Pancreas (tissue), 10 donors: ENCODE measurements at regions not wholly inside any gene's neighbourhood (a gene's known extent, or its start where the extent isn't known, plus 50 kb on each side); places are given as distances from the start of the nearest gene placed in this dataset.

Experiments
- ATAC-seq, 4 donors: fragments of 200-7000 bp; cut with Tn5 transposase; one replicate each; pipeline versions ENCODE4 v1.8.0 to v1.9.1; 2020; ENCODE audit warnings: mild to moderate bottlenecking in 4 of 4, moderate library complexity in 4 of 4
- DNase-seq, 6 donors: peaks; one replicate each; pipeline ENCODE4 v3.0.0-alpha.2; 2020
- FAIRE-seq: peaks from 2 replicates; lab custom pipeline; 2012; peaks lifted over from hg19 to GRCh38; lab: Jason Lieb, UNC
- H3K27ac ChIP-seq, 4 donors: fragments of 200-600 bp; sonication (generic); 1 replicate in 3 of 4; 2 replicates in 1 of 4; pipeline versions ENCODE4 v1.5.0 to v1.8.0; 2020
- H3K27me3 ChIP-seq, 4 donors: fragments of 200-600 bp; one replicate each; pipeline ENCODE4 v1.8.0; 2021
- H3K36me3 ChIP-seq, 3 donors: fragments of 200-600 bp; sonication (generic) in 1 of 3; one replicate each; pipeline versions ENCODE4 v1.5.0 to v1.8.0; 2020 to 2021
- H3K4me1 ChIP-seq, 3 donors: fragments of 200-600 bp; one replicate each; pipeline ENCODE4 v1.8.0; 2021
- H3K4me3 ChIP-seq, 4 donors: fragments of 200-600 bp; sonication (generic) in 2 of 4; one replicate each; pipeline versions ENCODE4 v1.5.0 to v1.8.0; 2020 to 2021
- H3K9me3 ChIP-seq, 4 donors: fragments of 200-600 bp; one replicate each; pipeline ENCODE4 v1.8.0; 2021
- WGBS, 2 donors: extraction: QIAGEN DNeasy Blood & Tissue Kit; methylation state at CpG; one replicate each; pipeline ENCODE4 v1.1.7; 2013; 5-methylcytosine and 5-hydroxymethylcytosine counted together
- intact Hi-C, 3 donors: fragments of 100-400 bp; cut with DNase I; formaldehyde crosslinking; loops; one replicate each; pipeline versions ENCODE4 v1.11.1 to v1.14.2; 2022
- TF ChIP-seq, protein P1 (sequence below), 4 donors: fragments of 200-600 bp; sonication (generic) in 3 of 4; IDR thresholded peaks; one replicate each; pipeline versions ENCODE4 v1.5.0 to v1.8.0; 2021; ENCODE audit warnings: antibody characterized with exemption in 4 of 4
- donor health status: healthy with polysubstance abuse.
- donor health status: DM: no; HTN: no; CAD: no; lungs with moderate emphysema.
- donor health status: DM: no; HTN: no; CAD: no.
- donor health status: control.
- donor health status: control.
- donor health status: Bipolar disorder and iron deficiency.
- donor health status: DM: yes; HTN: yes; CAD: no.
- donor health status: DM: no; HTN: no; CAD: no.
- donor health status: DM: no; HTN: no; CAD: no.
- donor health status: DM: yes; HTN: yes; CAD: no.

DNA sequence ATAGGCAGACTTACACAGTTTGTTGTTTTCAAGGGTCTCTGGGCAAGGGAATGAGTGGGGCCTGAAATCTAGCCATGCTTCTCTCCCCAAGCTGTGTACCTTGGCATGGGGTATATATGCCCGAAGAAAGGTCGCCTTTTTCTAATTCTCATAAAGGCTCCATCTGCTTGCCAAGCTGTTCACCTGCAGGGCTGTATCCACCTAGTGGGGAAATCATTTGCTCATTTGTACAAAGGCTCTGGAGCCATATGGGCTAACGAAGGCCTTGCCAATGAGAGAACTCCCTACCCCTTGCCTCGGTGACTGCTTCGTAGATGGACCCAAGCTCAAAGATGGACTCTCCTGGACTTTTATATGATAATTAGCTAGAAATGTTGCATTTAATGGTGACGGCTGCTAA lies 1097.0 kb downstream of the PDHA2 start:
- no peak for FAIRE-seq
- H3K27me3 ChIP-seq: no peaks in the 10 kb centered on the region
- WGBS, 2 donors: 80 to 89% methylated on average over 6 of the region's 6 CpGs
- H3K9me3 ChIP-seq: no peaks in the 10 kb centered on the region
- no peaks in the 10 kb centered on the region for H3K4me1 ChIP-seq
- intact Hi-C loops: no loop called here
- H3K4me3 ChIP-seq: no peak overlapping the region
- TF ChIP-seq, protein P1, sequence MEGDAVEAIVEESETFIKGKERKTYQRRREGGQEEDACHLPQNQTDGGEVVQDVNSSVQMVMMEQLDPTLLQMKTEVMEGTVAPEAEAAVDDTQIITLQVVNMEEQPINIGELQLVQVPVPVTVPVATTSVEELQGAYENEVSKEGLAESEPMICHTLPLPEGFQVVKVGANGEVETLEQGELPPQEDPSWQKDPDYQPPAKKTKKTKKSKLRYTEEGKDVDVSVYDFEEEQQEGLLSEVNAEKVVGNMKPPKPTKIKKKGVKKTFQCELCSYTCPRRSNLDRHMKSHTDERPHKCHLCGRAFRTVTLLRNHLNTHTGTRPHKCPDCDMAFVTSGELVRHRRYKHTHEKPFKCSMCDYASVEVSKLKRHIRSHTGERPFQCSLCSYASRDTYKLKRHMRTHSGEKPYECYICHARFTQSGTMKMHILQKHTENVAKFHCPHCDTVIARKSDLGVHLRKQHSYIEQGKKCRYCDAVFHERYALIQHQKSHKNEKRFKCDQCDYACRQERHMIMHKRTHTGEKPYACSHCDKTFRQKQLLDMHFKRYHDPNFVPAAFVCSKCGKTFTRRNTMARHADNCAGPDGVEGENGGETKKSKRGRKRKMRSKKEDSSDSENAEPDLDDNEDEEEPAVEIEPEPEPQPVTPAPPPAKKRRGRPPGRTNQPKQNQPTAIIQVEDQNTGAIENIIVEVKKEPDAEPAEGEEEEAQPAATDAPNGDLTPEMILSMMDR (IDR thresholded peaks at IDR 0.05): no peak
- no peak for DNase-seq
- ATAC-seq: no peak
- H3K36me3 ChIP-seq: no peaks in the 10 kb centered on the region
- no peak overlapping the region for H3K27ac ChIP-seq

DNA sequence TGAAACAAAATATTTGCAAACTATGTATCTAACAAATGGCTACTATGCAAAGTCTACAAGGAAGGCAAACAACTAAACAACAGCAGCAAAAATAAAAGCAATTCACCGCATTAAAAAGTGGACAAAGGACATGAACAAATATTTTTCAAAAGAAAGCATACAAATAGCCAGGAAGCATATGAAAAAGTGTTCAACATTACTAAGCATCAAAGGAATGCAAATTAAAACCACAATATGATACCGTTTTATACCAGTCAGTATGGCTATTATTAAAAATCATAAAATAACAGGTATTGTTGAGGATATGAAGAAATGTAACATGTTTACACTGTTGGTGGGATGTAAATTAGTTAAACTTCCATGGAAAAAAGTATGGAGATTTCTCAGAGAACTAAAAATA lies 1106.7 kb downstream of the PDHA2 start:
- Histone ChIP-seq H3K36me3 (no peaks in the 10 kb centered on the region), H3K27ac (no peak overlapping the region), H3K4me1 (no peaks in the 10 kb centered on the region), H3K4me3 (no peak overlapping the region), H3K9me3 (no peaks in the 10 kb centered on the region), H3K27me3 (no peaks in the 10 kb centered on the region)
- DNase-seq (no peak), FAIRE-seq (no peak), ATAC-seq (no peak)
- intact Hi-C loops: no loop called here
- WGBS, 2 donors: 79 to 86% methylated on average over 2 of the region's 2 CpGs
- TF ChIP-seq, protein P1 (IDR thresholded peaks at IDR 0.05): no peak

DNA sequence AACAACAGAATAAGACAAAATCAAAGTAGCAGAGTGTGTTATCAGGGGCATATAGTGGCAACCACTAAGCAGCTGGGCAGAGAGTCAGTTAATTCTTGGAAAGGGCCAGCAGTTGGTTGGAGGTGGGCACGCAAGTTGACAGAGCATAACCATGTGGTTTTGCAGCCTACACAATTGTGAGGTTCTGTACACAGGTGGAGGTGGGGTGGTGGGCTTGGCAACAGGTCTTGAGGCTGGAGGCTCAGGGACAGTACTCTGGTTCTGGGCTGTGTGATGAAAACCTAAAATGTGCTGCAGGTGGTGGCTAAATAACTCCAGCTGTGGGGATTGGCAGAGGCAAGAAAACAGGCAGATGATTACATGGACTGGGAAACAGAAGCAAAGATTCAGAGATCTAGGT lies 1112.7 kb downstream of the PDHA2 start:
- no peak overlapping the region for H3K27ac ChIP-seq
- FAIRE-seq: no peak
- intact Hi-C loops: no loop called here

GRCh38 chr4:96955226-96955625 lies 1115.3 kb downstream of the PDHA2 start:
- 53 to 55% methylated on average over 1 of the region's 1 CpG for WGBS, 2 donors
- no peak for DNase-seq
- Histone ChIP-seq H3K9me3 (no peaks in the 10 kb centered on the region), H3K27me3 (no peaks in the 10 kb centered on the region), H3K4me1 (no peaks in the 10 kb centered on the region), H3K27ac (no peak overlapping the region), H3K4me3 (no peak overlapping the region), H3K36me3 (no peaks in the 10 kb centered on the region)
- TF ChIP-seq, protein P1 (IDR thresholded peaks at IDR 0.05): no peak
- no peak for FAIRE-seq
- intact Hi-C loops: no loop called here
- ATAC-seq: no peak

More for the DNA sequence above, 1112.7 kb downstream of the PDHA2 start:
- Histone ChIP-seq H3K36me3 (no peaks in the 10 kb centered on the region), H3K27me3 (no peaks in the 10 kb centered on the region), H3K4me3 (no peak overlapping the region), H3K9me3 (no peaks in the 10 kb centered on the region), H3K4me1 (no peaks in the 10 kb centered on the region)
- no peak for ATAC-seq
- TF ChIP-seq, protein P1 (IDR thresholded peaks at IDR 0.05): no peak
- no peak for DNase-seq
- 76 to 90% methylated on average over 1 of the region's 1 CpG for WGBS, 2 donors

- intact Hi-C loops: no loop called here
- no peaks in the 10 kb centered on the region for H3K9me3 ChIP-seq
- no peaks in the 10 kb centered on the region for H3K36me3 ChIP-seq
- no peak for ATAC-seq
- no peaks in the 10 kb centered on the region for H3K27me3 ChIP-seq
- TF ChIP-seq, protein P1 (IDR thresholded peaks at IDR 0.05): no peak
- FAIRE-seq: no peak
- no peak for DNase-seq
- H3K27ac ChIP-seq: no peak overlapping the region
- no peak overlapping the region for H3K4me3 ChIP-seq
- no peaks in the 10 kb centered on the region for H3K4me1 ChIP-seq
Observed at GRCh38 chr4:96955691-96956090, 1115.8 kb downstream of the PDHA2 start.
